ENCODE measurements at regions not wholly inside any gene's neighbourhood (a gene's known extent, or its start where the extent isn't known, plus 50 kb on each side); places are given as distances from the start of the nearest gene placed in this dataset.

- 61% methylated on average over 10 of the region's 10 CpGs for WGBS (ENCODE audit: low lambda C conversion rate)
- H3K27me3 ChIP-seq (ENCODE audit: insufficient read depth): no peaks in the 10 kb centered on the region
- H3K27ac ChIP-seq (ENCODE audit: low read depth in 2 of 2, low read length in 1 of 2): no peak overlapping the region
- H3F3A ChIP-seq (replicated peaks; ENCODE audit: insufficient read depth): no peaks in the 10 kb centered on the region
- H4K20me1 ChIP-seq (ENCODE audit: insufficient read depth): no peaks in the 10 kb centered on the region
- no peaks in the 10 kb centered on the region for H3K9me2 ChIP-seq
- no peaks in the 10 kb centered on the region for H3K79me2 ChIP-seq (ENCODE audit: insufficient read depth)
- H2AFZ ChIP-seq (ENCODE audit: low read depth): no peak overlapping the region
- 0 out of 2 replicates have a peak, but pooled peaks cover 5% of the 10 kb centered on the region for H3K9me3 ChIP-seq
- DNase-seq: no peak
- no peak for TF ChIP-seq JUND (IDR thresholded peaks at IDR 0.05)
- no peak for TF ChIP-seq IRF3 (IDR thresholded peaks at IDR 0.05; ENCODE audit: low read depth, low read length)
- no peak for TF ChIP-seq POLR2AphosphoS5 (IDR thresholded peaks at IDR 0.05; ENCODE audit: low read depth, low read length)
- no peak for TF ChIP-seq USF1 (IDR thresholded peaks at IDR 0.05; ENCODE audit: borderline replicate concordance, low read depth)
- TF ChIP-seq MEF2A (IDR thresholded peaks at IDR 0.05; ENCODE audit: borderline replicate concordance, low read depth): no peak
- no peak for TF ChIP-seq FOXJ3 (CRISPR knock-in tag; IDR thresholded peaks at IDR 0.05)
- no peak for TF ChIP-seq FOSL2 (IDR thresholded peaks at IDR 0.05; ENCODE audit: borderline replicate concordance, low read depth)
- TF ChIP-seq SMC3 (IDR thresholded peaks at IDR 0.05; ENCODE audit: low read depth, low read length): no peak
- no peak for TF ChIP-seq RXRA (IDR thresholded peaks at IDR 0.05; ENCODE audit: borderline replicate concordance, low read depth)
- TF ChIP-seq PBX3 (IDR thresholded peaks at IDR 0.05): no peak
- no peak for TF ChIP-seq MAX (IDR thresholded peaks at IDR 0.05; ENCODE audit: low read depth)
- no peak for TF ChIP-seq CTCF (IDR thresholded peaks at IDR 0.05)
- no peak for TF ChIP-seq MXI1 (IDR thresholded peaks at IDR 0.05; ENCODE audit: low read depth, low read length)
- no peak for TF ChIP-seq YY1 (IDR thresholded peaks at IDR 0.05; ENCODE audit: low read depth)
- no peak for TF ChIP-seq EZH2phosphoT487 (IDR thresholded peaks at IDR 0.05; ENCODE audit: borderline replicate concordance, low read depth)
- no peak for TF ChIP-seq REST (IDR thresholded peaks at IDR 0.05; ENCODE audit: low read depth, low read length)
- no peak for TF ChIP-seq GATA2 (CRISPR knock-in tag; IDR thresholded peaks at IDR 0.05)
- TF ChIP-seq EP300 (IDR thresholded peaks at IDR 0.05; ENCODE audit: borderline replicate concordance in 1 of 2, low read depth in 1 of 2, low read length in 1 of 2): no peak
- H3K4me1 ChIP-seq (ENCODE audit: control insufficient read depth in 1 of 2, insufficient read depth in 2 of 2, low read depth in 1 of 2, low read length in 1 of 2): peaks cover 0 to 2% of the 10 kb centered on the region in 2 experiments; a peak in 1 of 4 replicates
- no peak overlapping the region for H3K4me3 ChIP-seq (ENCODE audit: low read depth in 2 of 2, low read length in 1 of 2)
- H3K9ac ChIP-seq: no peak overlapping the region
- CTCF ChIA-PET: interaction anchor here (1.0 to 1.1 kb wide), 2 partner anchors 9 to 110 kb away, joined by 3 to 5 read pairs; no protein-coding TSS in a partner anchor
- H3K36me3 ChIP-seq (replicated peaks in 1 of 2; ENCODE audit: control insufficient read depth in 1 of 2, insufficient read depth in 2 of 2, low read length in 1 of 2): no peaks in the 10 kb centered on the region
- no peak overlapping the region for H3K4me2 ChIP-seq
- POLR2A ChIA-PET: no interaction called here
Observed at GRCh38 chr2:824524-824923, 126.1 kb upstream of the SNTG2 start.
